HL-60 (cell line): ENCODE measurements at regions not wholly inside any gene's neighbourhood (a gene's known extent, or its start where the extent isn't known, plus 50 kb on each side); places are given as distances from the start of the nearest gene placed in this dataset.

Experiments used
- DNase-seq, 2 experiments: peaks; one replicate each; pipeline ENCODE4 v3.0.0-alpha.2; 2010 to 2020; ENCODE audit warnings: low read depth in 1 of 2, low spot score in 1 of 2
- H3K27ac ChIP-seq: fragments of 250-450 bp; sonication (Bioruptor Pico); replicated peaks from 2 replicates; pipeline ENCODE4 v1.5.1; 2020; ENCODE audit warnings: mild to moderate bottlenecking, moderate library complexity
- H3K27me3 ChIP-seq: fragments of 250-450 bp; sonication (Bioruptor Pico); 2 replicates; pipeline ENCODE4 v1.5.1; 2021; ENCODE audit warnings: mild to moderate bottlenecking, moderate library complexity; ENCODE audit not compliant: insufficient read depth, poor library complexity, severe bottlenecking
- H3K4me3 ChIP-seq: replicated peaks from 2 replicates; pipeline ENCODE4 v1.5.1; 2011; ENCODE audit warnings: mild to moderate bottlenecking, control low read depth, low read length; ENCODE audit not compliant: insufficient read depth
- GABPA ChIP-seq: IDR thresholded peaks from 2 replicates; pipeline ENCODE4 v1.6.1; 2012; ENCODE audit warnings: low read depth
- POLR2AphosphoS5 ChIP-seq: IDR thresholded peaks from 2 replicates; pipeline ENCODE4 v1.6.1; 2012; ENCODE audit warnings: low read depth
- REST ChIP-seq: IDR thresholded peaks from 2 replicates; pipeline ENCODE4 v1.6.1; 2012; ENCODE audit warnings: low read depth; ENCODE audit not compliant: insufficient replicate concordance
- SPI1 ChIP-seq: IDR thresholded peaks from 2 replicates; pipeline ENCODE4 v1.6.1; 2012; ENCODE audit warnings: low read depth, mild to moderate bottlenecking, borderline replicate concordance
- TF ChIP-seq, protein P1 (sequence below): IDR thresholded peaks from one replicate; pipeline ENCODE4 v1.5.1; 2011; ENCODE audit warnings: low read length, control low read depth, inconsistent platforms; ENCODE audit not compliant: insufficient read depth

DNA sequence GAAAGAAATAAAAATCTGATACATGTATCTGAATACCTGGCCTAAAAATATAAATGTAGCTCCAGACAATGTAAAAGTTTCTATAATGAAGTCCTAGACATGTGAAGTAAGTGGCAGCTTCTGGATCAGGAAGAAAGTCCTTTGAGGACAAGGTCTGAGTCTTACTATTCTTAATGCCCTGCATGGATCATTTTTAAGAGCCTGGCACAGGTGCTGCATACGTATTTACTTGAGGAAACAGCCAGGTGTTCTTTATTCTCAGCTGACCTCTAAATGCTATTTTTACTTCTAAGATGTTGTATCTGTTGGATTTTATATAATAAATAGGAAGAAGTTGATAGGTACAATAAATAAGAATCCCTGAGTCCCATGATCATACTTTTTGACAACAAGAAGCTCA lies 750.0 kb upstream of the LUZP2 start:
- Histone ChIP-seq H3K4me3 (no peak overlapping the region), H3K27ac (no peak overlapping the region), H3K27me3 (no peaks in the 10 kb centered on the region)
- DNase-seq, result no peak
- TF ChIP-seq GABPA, result no peak
- no peak for TF ChIP-seq REST
- TF ChIP-seq, protein P1, sequence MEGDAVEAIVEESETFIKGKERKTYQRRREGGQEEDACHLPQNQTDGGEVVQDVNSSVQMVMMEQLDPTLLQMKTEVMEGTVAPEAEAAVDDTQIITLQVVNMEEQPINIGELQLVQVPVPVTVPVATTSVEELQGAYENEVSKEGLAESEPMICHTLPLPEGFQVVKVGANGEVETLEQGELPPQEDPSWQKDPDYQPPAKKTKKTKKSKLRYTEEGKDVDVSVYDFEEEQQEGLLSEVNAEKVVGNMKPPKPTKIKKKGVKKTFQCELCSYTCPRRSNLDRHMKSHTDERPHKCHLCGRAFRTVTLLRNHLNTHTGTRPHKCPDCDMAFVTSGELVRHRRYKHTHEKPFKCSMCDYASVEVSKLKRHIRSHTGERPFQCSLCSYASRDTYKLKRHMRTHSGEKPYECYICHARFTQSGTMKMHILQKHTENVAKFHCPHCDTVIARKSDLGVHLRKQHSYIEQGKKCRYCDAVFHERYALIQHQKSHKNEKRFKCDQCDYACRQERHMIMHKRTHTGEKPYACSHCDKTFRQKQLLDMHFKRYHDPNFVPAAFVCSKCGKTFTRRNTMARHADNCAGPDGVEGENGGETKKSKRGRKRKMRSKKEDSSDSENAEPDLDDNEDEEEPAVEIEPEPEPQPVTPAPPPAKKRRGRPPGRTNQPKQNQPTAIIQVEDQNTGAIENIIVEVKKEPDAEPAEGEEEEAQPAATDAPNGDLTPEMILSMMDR, result no peak
- no peak for TF ChIP-seq POLR2AphosphoS5
- TF ChIP-seq SPI1, result no peak

DNA sequence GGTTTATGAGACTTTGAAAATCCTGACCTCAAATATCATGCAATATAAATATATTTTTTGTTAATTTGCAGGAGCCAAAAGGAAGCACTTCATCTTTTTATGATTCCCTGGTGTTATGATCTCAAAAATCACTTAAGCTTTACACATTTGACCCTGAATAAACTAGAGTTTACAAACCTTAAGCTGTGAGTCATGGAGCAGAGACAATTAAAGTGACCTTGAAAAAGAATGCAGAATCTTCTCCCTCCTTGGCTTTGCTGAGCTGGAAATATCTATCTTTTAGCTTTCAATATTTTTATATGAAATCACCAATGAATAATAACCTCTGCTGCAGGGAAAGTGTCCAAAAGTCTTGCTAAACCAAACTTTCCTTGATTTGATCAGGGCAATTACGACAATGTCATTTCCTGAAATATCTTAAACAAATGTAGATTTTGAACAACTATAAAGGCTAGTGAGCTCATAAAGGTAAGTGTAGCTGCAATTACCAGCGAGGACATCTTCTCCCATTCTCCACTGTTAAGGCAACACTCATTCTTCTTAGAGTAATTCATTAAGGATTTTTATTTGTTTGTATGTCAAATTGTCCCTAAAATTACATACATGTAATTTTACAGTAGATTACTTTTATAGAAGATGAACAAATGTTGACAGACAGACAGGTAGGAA lies 747.0 kb upstream of the LUZP2 start:
- Histone ChIP-seq H3K27me3 (no peaks in the 10 kb centered on the region), H3K4me3 (no peak overlapping the region), H3K27ac (no peak overlapping the region)
- no peak for DNase-seq
- TF ChIP-seq SPI1 (no peak), REST (no peak), POLR2AphosphoS5 (no peak), GABPA (no peak)
- TF ChIP-seq, protein P1, result no peak

GRCh38 chr11:23751280-23751679 lies 745.6 kb upstream of the LUZP2 start:
- no peak overlapping the region for H3K27ac ChIP-seq
- TF ChIP-seq, protein P1, result no peak
- TF ChIP-seq REST (no peak), SPI1 (no peak), GABPA (no peak), POLR2AphosphoS5 (no peak)

More at GRCh38 chr11:23751280-23751679, 745.6 kb upstream of the LUZP2 start:
- Histone ChIP-seq H3K4me3 (no peak overlapping the region), H3K27me3 (no peaks in the 10 kb centered on the region)
- DNase-seq, result no peak
